ENCODE measurements at regions not wholly inside any gene's neighbourhood (a gene's known extent, or its start where the extent isn't known, plus 50 kb on each side); places are given as distances from the start of the nearest gene placed in this dataset.
"Not testable (repeated sequence)": the region's sequence is repeated elsewhere in the genome, so short reads cannot be mapped to it uniquely, and the experiment has no call there.

- Mint-ChIP-seq H3K4me1 (ENCODE audit: low read depth in 2 of 2) (no peaks in the 10 kb centered on the region), H3K4me3 (no peak overlapping the region), H3K27me3 (no peaks in the 10 kb centered on the region), H3K9me3 (peaks cover 12% of the 10 kb centered on the region in 2 donors), H3K36me3 (ENCODE audit: insufficient read depth) (no peaks in the 10 kb centered on the region), H3K27ac (no peak overlapping the region)
- no peak for DNase-seq
- no peak for ATAC-seq (replicated peaks)
These were observed 285.2 kb downstream of the MYCN start for GRCh38 chr2:16225545-16225944.

GRCh38 chr2:16225071-16225470 is 284.7 kb downstream of the MYCN start:
- Mint-ChIP-seq H3K4me1 (ENCODE audit: low read depth in 2 of 2) (no peaks in the 10 kb centered on the region), H3K27me3 (no peaks in the 10 kb centered on the region), H3K36me3 (ENCODE audit: insufficient read depth) (no peaks in the 10 kb centered on the region), H3K4me3 (no peak overlapping the region), H3K9me3 (peaks cover 12% of the 10 kb centered on the region in 2 donors), H3K27ac (no peak overlapping the region)
- ATAC-seq (replicated peaks), result no peak
- DNase-seq, result no peak

DNA sequence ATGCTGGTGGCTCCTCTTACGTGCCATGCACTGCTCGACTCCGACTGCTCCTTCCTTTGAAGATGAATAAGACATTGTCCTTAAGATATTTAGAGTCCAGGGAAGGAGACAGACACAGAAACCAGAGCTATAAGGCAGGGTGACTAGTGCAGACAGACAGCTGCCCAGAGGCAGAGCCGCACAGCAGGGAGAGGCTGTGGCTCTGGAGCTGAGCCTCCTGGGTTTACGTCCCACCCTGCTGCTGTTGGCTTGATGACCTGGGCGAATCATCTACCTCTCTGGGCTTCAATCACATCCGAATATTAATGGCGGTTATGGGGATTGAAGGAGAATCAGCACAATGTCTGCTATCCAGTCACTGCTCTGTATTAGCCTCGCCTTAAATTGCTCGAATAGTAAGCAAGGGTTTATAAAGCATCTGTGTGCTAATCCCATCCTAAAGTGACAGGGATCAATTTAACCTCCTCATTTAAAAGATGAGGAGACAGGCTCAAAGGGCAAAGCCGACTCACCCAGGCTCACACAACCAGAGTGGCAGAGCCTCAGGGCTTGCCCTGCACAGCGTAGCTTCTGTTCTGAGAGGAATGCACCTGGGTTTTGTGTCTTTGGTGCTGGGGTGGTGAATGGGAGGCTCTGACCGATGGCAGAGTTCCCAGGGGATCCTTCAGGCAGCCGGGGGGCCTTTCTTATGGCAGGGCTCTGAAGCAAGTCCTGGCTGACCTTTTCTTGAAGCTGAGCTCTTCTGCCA is 284.1 kb downstream of the MYCN start:
- no peak for ATAC-seq (replicated peaks)
- H3K36me3 Mint-ChIP-seq (ENCODE audit: insufficient read depth), result no peaks in the 10 kb centered on the region
- no peak for DNase-seq
- peaks cover 12% of the 10 kb centered on the region in 2 donors for H3K9me3 Mint-ChIP-seq
- no peaks in the 10 kb centered on the region for H3K4me1 Mint-ChIP-seq (ENCODE audit: low read depth in 2 of 2)
- H3K27me3 Mint-ChIP-seq, result no peaks in the 10 kb centered on the region
- H3K27ac Mint-ChIP-seq, result no peak overlapping the region
- H3K4me3 Mint-ChIP-seq, result no peak overlapping the region

GRCh38 chr2:16223841-16224177 is 283.5 kb downstream of the MYCN start:
- peaks cover 10 to 12% of the 10 kb centered on the region in 2 donors for H3K9me3 Mint-ChIP-seq
- DNase-seq (no peak), ATAC-seq (replicated peaks) (no peak)
- H3K4me1 Mint-ChIP-seq (ENCODE audit: low read depth in 2 of 2), result no peaks in the 10 kb centered on the region
- no peak overlapping the region for H3K27ac Mint-ChIP-seq
- H3K36me3 Mint-ChIP-seq (ENCODE audit: insufficient read depth), result no peaks in the 10 kb centered on the region
- no peak overlapping the region for H3K4me3 Mint-ChIP-seq
- H3K27me3 Mint-ChIP-seq, result no peaks in the 10 kb centered on the region

DNA sequence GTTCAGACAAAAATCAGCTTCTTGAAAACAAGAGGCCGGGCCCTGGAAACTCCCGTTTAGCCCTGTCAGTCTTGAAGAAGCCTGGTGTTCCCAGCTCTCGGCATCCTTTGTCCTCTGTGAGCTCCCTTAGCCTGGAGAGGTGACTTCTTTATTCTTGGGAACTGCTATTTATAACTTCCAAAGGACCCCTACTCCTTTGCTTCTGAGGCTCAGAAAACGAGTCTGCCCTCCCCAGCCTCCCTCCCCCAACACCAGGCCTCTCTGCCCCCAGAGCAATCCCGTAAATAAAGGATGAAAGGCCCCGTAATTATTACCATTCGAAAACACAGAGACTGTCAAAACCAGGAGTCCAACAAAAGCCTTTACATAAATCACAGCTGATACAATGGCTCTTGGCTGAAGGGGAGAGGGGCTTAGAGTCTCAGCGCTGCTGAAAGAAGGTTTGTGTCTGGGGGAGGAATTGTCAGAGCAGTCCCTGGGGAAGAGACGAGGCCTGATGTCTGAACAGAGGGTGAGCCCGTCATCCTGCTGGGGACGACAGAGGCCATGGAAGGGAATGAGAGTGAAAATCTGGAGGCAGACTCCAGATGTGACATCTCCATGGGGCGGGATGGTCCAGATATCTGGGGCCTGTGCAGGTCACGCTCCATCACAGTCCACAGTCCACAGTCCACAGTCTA is 283.0 kb downstream of the MYCN start:
- Mint-ChIP-seq H3K9me3 (peaks cover 10 to 12% of the 10 kb centered on the region in 2 donors), H3K4me3 (no peak overlapping the region), H3K27me3 (no peaks in the 10 kb centered on the region), H3K36me3 (ENCODE audit: insufficient read depth) (no peaks in the 10 kb centered on the region), H3K27ac (no peak overlapping the region), H3K4me1 (ENCODE audit: low read depth in 2 of 2) (no peaks in the 10 kb centered on the region)
- ATAC-seq (replicated peaks), result no peak
- no peak for DNase-seq

DNA sequence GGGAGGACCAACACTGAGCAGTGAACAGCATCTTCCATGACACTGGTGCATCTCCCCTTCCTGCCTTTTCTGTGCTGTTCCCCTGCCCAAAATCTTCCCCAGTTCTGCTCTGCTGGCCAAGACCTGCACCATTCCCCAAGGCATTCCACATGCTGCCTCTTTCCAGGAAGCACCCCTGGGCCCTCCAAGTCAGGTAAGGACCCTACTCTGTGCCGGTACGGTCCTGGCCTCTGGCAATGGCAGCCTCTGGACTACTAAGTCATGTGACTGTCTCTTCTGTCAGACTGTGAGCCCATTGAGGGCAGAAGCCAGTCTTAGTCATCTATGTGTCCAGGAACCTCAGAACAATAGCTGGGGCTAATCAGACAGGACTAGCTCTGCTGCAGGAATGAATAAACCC is 282.0 kb downstream of the MYCN start:
- ATAC-seq (replicated peaks), result no peak
- H3K27me3 Mint-ChIP-seq, result no peaks in the 10 kb centered on the region
- H3K4me3 Mint-ChIP-seq, result no peak overlapping the region
- peaks cover 10 to 12% of the 10 kb centered on the region in 2 donors for H3K9me3 Mint-ChIP-seq
- DNase-seq, result no peak
- H3K27ac Mint-ChIP-seq, result no peak overlapping the region
- no peaks in the 10 kb centered on the region for H3K36me3 Mint-ChIP-seq (ENCODE audit: insufficient read depth)
- H3K4me1 Mint-ChIP-seq (ENCODE audit: low read depth in 2 of 2), result no peaks in the 10 kb centered on the region

GRCh38 chr2:16221461-16222010 is 281.2 kb downstream of the MYCN start:
- Mint-ChIP-seq H3K27me3 (no peaks in the 10 kb centered on the region), H3K9me3 (peaks cover 10 to 12% of the 10 kb centered on the region in 2 donors), H3K36me3 (ENCODE audit: insufficient read depth) (no peaks in the 10 kb centered on the region), H3K4me1 (ENCODE audit: low read depth in 2 of 2) (no peaks in the 10 kb centered on the region), H3K4me3 (no peak overlapping the region), H3K27ac (no peak overlapping the region)
- no peak for DNase-seq
- no peak for ATAC-seq (replicated peaks)

DNA sequence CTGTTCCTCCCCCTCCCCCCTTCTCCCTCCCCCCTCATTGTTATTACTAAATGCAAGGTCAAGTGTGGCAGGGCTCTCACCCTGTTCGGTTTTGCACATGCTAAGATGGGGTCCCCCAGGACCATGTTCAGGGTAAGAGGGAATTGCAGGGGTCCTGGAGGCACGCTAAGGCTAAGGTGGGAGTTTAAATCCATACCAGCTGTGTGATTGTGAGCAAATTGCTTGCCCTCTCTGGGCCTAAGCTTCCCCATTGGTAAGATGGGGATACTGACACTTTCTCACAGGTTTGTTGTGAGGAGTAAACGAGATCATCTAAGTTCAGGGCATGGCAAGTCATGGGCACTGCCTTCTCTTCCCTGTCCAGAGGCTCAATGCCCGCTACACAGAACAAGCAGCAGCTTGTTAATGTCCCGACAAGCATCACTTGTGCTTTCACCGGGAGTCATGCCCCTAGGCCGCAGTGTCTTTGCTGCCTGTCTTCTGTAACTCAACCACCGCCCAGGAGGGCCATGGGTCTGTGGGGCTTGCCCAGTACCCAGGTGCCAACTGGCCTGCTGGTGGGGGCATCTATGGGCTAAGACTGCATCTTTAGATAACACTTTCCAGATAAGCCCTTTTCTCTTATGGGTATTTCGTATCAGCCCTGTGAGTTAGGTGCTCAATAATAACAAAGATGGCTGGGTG is 279.1 kb downstream of the MYCN start:
- no peak overlapping the region for H3K27ac Mint-ChIP-seq
- DNase-seq (no peak), ATAC-seq (replicated peaks) (no peak)
- no peak overlapping the region for H3K4me3 Mint-ChIP-seq
- no peaks in the 10 kb centered on the region for H3K4me1 Mint-ChIP-seq (ENCODE audit: low read depth in 2 of 2)
- H3K27me3 Mint-ChIP-seq, result no peaks in the 10 kb centered on the region
- no peaks in the 10 kb centered on the region for H3K36me3 Mint-ChIP-seq (ENCODE audit: insufficient read depth)
- peaks cover 10 to 12% of the 10 kb centered on the region in 2 donors for H3K9me3 Mint-ChIP-seq

GRCh38 chr2:16218625-16219024 is 278.3 kb downstream of the MYCN start:
- DNase-seq (no peak), ATAC-seq (replicated peaks) (no peak)
- Mint-ChIP-seq H3K27me3 (no peaks in the 10 kb centered on the region), H3K4me1 (ENCODE audit: low read depth in 2 of 2) (no peaks in the 10 kb centered on the region), H3K27ac (no peak overlapping the region), H3K9me3 (peaks cover 10 to 12% of the 10 kb centered on the region in 2 donors), H3K36me3 (ENCODE audit: insufficient read depth) (no peaks in the 10 kb centered on the region), H3K4me3 (no peak overlapping the region)

DNA sequence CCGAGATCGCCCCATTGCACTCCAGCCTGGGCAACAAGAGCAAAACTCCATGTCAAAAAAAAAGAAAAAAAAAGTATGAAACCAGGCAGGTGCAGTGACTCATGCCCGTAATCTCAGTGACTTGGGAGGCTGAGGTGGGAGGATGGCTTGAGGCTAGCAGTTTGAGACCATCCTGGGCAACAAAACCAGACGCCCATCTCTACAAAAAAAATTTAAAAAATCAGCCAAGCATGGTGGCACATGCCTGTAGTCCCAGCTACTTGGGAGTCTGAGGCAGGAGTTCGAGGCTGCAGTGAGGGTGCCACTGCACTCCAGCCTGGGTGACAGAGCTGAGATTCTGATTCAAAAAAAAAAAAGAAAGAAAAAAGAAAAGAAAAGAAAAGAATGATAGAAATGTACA is 277.8 kb downstream of the MYCN start:
- no peaks in the 10 kb centered on the region for H3K27me3 Mint-ChIP-seq
- DNase-seq, result no peak
- no peaks in the 10 kb centered on the region for H3K36me3 Mint-ChIP-seq (ENCODE audit: insufficient read depth)
- ATAC-seq (replicated peaks), result no peak
- H3K4me3 Mint-ChIP-seq, result no peak overlapping the region
- H3K27ac Mint-ChIP-seq, result no peak overlapping the region
- H3K4me1 Mint-ChIP-seq (ENCODE audit: low read depth in 2 of 2), result no peaks in the 10 kb centered on the region
- H3K9me3 Mint-ChIP-seq, result peaks cover 10 to 12% of the 10 kb centered on the region in 2 donors

- H3K36me3 Mint-ChIP-seq (ENCODE audit: insufficient read depth); ATAC-seq (replicated peaks); H3K27ac Mint-ChIP-seq; H3K4me3 Mint-ChIP-seq; H3K4me1 Mint-ChIP-seq (ENCODE audit: low read depth in 2 of 2); DNase-seq; H3K27me3 Mint-ChIP-seq: not testable (repeated sequence)
- H3K9me3 Mint-ChIP-seq, result peaks cover 10 to 12% of the 10 kb centered on the region in 2 donors
These were observed 277.4 kb downstream of the MYCN start for GRCh38 chr2:16217741-16218140.

- ATAC-seq (replicated peaks) (no peak), DNase-seq (no peak)
- peaks cover 9% of the 10 kb centered on the region in 2 donors for H3K9me3 Mint-ChIP-seq
- H3K4me3 Mint-ChIP-seq, result no peak overlapping the region
- H3K4me1 Mint-ChIP-seq (ENCODE audit: low read depth in 2 of 2), result no peaks in the 10 kb centered on the region
- no peak overlapping the region for H3K27ac Mint-ChIP-seq
- H3K36me3 Mint-ChIP-seq (ENCODE audit: insufficient read depth), result no peaks in the 10 kb centered on the region
- H3K27me3 Mint-ChIP-seq, result no peaks in the 10 kb centered on the region
These were observed 276.9 kb downstream of the MYCN start for GRCh38 chr2:16217291-16217690.

DNA sequence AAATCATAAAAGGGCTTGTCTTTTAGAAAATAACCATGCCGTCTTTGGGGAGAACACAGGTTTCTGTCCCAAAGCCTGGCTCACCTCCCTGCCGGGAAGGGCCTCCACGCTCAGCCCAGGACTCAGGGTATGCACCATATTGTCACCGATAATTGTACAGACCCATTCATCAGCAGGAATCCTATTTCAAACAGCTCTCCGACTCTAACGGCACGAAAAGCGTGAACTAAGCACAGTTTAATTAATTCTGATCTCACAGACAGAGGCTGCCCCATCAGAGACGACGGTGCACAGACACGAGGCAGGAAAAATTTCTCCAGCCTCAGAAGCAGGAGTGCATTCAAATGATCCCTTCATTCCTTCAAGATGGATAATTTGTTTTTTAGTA is 276.2 kb downstream of the MYCN start:
- Mint-ChIP-seq H3K36me3 (ENCODE audit: insufficient read depth) (no peaks in the 10 kb centered on the region), H3K27ac (no peak overlapping the region), H3K27me3 (no peaks in the 10 kb centered on the region), H3K9me3 (peaks cover 2% of the 10 kb centered on the region in 2 donors), H3K4me3 (no peak overlapping the region), H3K4me1 (ENCODE audit: low read depth in 2 of 2) (no peaks in the 10 kb centered on the region)
- no peak for DNase-seq
- ATAC-seq (replicated peaks), result no peak

All from effector memory CD8-positive, alpha-beta T cell (primary cell).